Retina (tissue), 1 donor: ENCODE measurements at regions not wholly inside any gene's neighbourhood (a gene's known extent, or its start where the extent isn't known, plus 50 kb on each side); places are given as distances from the start of the nearest gene placed in this dataset.
A peak's percentile ranks its signal among the peaks of the same experiment; 100 is the strongest.
"Not testable (repeated sequence)": the region's sequence is repeated elsewhere in the genome, so short reads cannot be mapped to it uniquely, and the experiment has no call there.

Source experiments
- DNase-seq: peaks from one replicate; pipeline ENCODE4 v3.0.0-alpha.2; 2016

GRCh38 chr16:27639561-27640276, 89.8 kb downstream of the KATNIP start:
- peak; percentile 84 for DNase-seq

- no peak for DNase-seq
These were observed 90.3 kb downstream of the KATNIP start for GRCh38 chr16:27640277-27640600.

- no peak for DNase-seq
These were observed 91.3 kb downstream of the KATNIP start for GRCh38 chr16:27641260-27641659.

GRCh38 chr16:27641734-27642415, 91.9 kb downstream of the KATNIP start:
- not testable (repeated sequence) for DNase-seq

- no peak for DNase-seq
These were observed 92.8 kb downstream of the KATNIP start for GRCh38 chr16:27642756-27643155.

GRCh38 chr16:27644165-27644564, 94.2 kb downstream of the KATNIP start:
- no peak for DNase-seq

GRCh38 chr16:27645396-27645795, 95.5 kb downstream of the KATNIP start:
- DNase-seq, result no peak

- no peak for DNase-seq
These were observed 96.9 kb downstream of the KATNIP start for GRCh38 chr16:27646806-27647205.

- no peak for DNase-seq
These were observed 99.1 kb downstream of the KATNIP start for GRCh38 chr16:27649021-27649420.

GRCh38 chr16:27650073-27650701, 100.2 kb downstream of the KATNIP start:
- no peak for DNase-seq

GRCh38 chr16:27651301-27651700, 101.4 kb downstream of the KATNIP start:
- no peak for DNase-seq

GRCh38 chr16:27657811-27658210, 107.9 kb downstream of the KATNIP start:
- no peak for DNase-seq

- DNase-seq, result no peak
These were observed 110.6 kb downstream of the KATNIP start for GRCh38 chr16:27660507-27660906.

GRCh38 chr16:27663235-27663634, 113.3 kb downstream of the KATNIP start:
- not testable (repeated sequence) for DNase-seq

- no peak for DNase-seq
These were observed 115.9 kb downstream of the KATNIP start for GRCh38 chr16:27665881-27666280.

- DNase-seq, result no peak
These were observed 120.3 kb downstream of the KATNIP start for GRCh38 chr16:27670071-27670810.

- no peak for DNase-seq
These were observed 121.5 kb downstream of the KATNIP start for GRCh38 chr16:27671410-27671809.

- no peak for DNase-seq
These were observed 126.9 kb downstream of the KATNIP start for GRCh38 chr16:27676839-27677238.

GRCh38 chr16:27677263-27677662, 127.3 kb downstream of the KATNIP start:
- no peak for DNase-seq

GRCh38 chr16:27678955-27679354, 129.0 kb downstream of the KATNIP start:
- no peak for DNase-seq

GRCh38 chr16:27679899-27680298, 130.0 kb downstream of the KATNIP start:
- no peak for DNase-seq

GRCh38 chr16:27681681-27682080, 131.7 kb downstream of the KATNIP start:
- no peak for DNase-seq

- DNase-seq, result no peak
These were observed 134.1 kb downstream of the KATNIP start for GRCh38 chr16:27684047-27684446.

GRCh38 chr16:27685807-27686206, 135.9 kb downstream of the KATNIP start:
- DNase-seq, result no peak
